H9 (cell line): ENCODE measurements at regions not wholly inside any gene's neighbourhood (a gene's known extent, or its start where the extent isn't known, plus 50 kb on each side); places are given as distances from the start of the nearest gene placed in this dataset.

Experiments used
- DNase-seq: peaks from one replicate; pipeline ENCODE4 v3.0.0-alpha.2; 2017
- H2AFZ ChIP-seq: one replicate; pipeline ENCODE4 v1.6.1; 2013; ENCODE audit warnings: mild to moderate bottlenecking, low read length, control low read depth, moderate library complexity
- H2AK5ac ChIP-seq: 2 replicates; pipeline ENCODE4 v1.6.1; 2013; ENCODE audit warnings: low read length, control low read depth, mixed read lengths; ENCODE audit not compliant: insufficient read length
- H2BK120ac ChIP-seq: one replicate; pipeline ENCODE4 v1.6.1; 2013; ENCODE audit warnings: low read depth, mild to moderate bottlenecking, low read length, control low read depth, inconsistent platforms; ENCODE audit not compliant: poor library complexity, severe bottlenecking
- H2BK12ac ChIP-seq: 2 replicates; pipeline ENCODE4 v1.6.1; 2013; ENCODE audit warnings: low read length, control low read depth, mixed read lengths, low read depth; ENCODE audit not compliant: insufficient read length
- H2BK15ac ChIP-seq: 2 replicates; pipeline ENCODE4 v1.6.1; 2013; ENCODE audit warnings: low read depth, low read length, control low read depth
- H2BK20ac ChIP-seq: one replicate; pipeline ENCODE4 v1.6.1; 2013; ENCODE audit warnings: low read depth, mild to moderate bottlenecking, low read length, control low read depth, inconsistent platforms; ENCODE audit not compliant: poor library complexity, severe bottlenecking
- H2BK5ac ChIP-seq: 2 replicates; pipeline ENCODE4 v1.6.1; 2013; ENCODE audit warnings: low read length, control low read depth, mixed read lengths; ENCODE audit not compliant: insufficient read length
- H3K14ac ChIP-seq: 2 replicates; pipeline ENCODE4 v1.6.1; 2013; ENCODE audit warnings: low read length, control low read depth; ENCODE audit not compliant: insufficient read depth
- H3K18ac ChIP-seq: 2 replicates; pipeline ENCODE4 v1.6.1; 2013; ENCODE audit warnings: low read depth, mild to moderate bottlenecking, mixed read lengths, low read length, control low read depth; ENCODE audit not compliant: insufficient read length
- H3K23ac ChIP-seq: 2 replicates; pipeline ENCODE4 v1.6.1; 2013; ENCODE audit warnings: low read length, control low read depth, mixed read lengths, low read depth; ENCODE audit not compliant: insufficient read length
- H3K23me2 ChIP-seq: 2 replicates; pipeline ENCODE4 v1.6.1; 2013; ENCODE audit warnings: low read depth, mild to moderate bottlenecking, mixed read lengths, low read length, control low read depth; ENCODE audit not compliant: insufficient read length, poor library complexity, severe bottlenecking
- H3K27ac ChIP-seq: 2 replicates; pipeline ENCODE4 v1.5.1; 2013; ENCODE audit warnings: low read length, control low read depth, mixed read lengths, low read depth; ENCODE audit not compliant: insufficient read length
- H3K27me3 ChIP-seq: 2 replicates; pipeline ENCODE4 v1.6.1; 2013; ENCODE audit warnings: low read length, control low read depth, inconsistent platforms; ENCODE audit not compliant: insufficient read depth
- H3K4ac ChIP-seq: 2 replicates; pipeline ENCODE4 v1.6.1; 2013; ENCODE audit warnings: low read depth, mild to moderate bottlenecking, control low read depth, inconsistent platforms, low read length, moderate library complexity
- H3K4me1 ChIP-seq: 2 replicates; pipeline ENCODE4 v1.6.1; 2013; ENCODE audit warnings: low read length, control low read depth, inconsistent platforms; ENCODE audit not compliant: insufficient read depth
- H3K4me2 ChIP-seq: 2 replicates; pipeline ENCODE4 v1.6.1; 2013; ENCODE audit warnings: low read length, control low read depth, mixed read lengths; ENCODE audit not compliant: insufficient read length, insufficient read depth
- H3K56ac ChIP-seq: 2 replicates; pipeline ENCODE4 v1.6.1; 2013; ENCODE audit warnings: low read depth, mild to moderate bottlenecking, mixed read lengths, low read length, control low read depth; ENCODE audit not compliant: insufficient read length
- H3K79me1 ChIP-seq: 2 replicates; pipeline ENCODE4 v1.6.1; 2013; ENCODE audit warnings: low read depth, mild to moderate bottlenecking, moderate library complexity, low read length, control low read depth, inconsistent platforms; ENCODE audit not compliant: insufficient read depth, poor library complexity, severe bottlenecking
- H3K79me2 ChIP-seq: 2 replicates; pipeline ENCODE4 v1.6.1; 2013; ENCODE audit warnings: low read length, control low read depth, inconsistent platforms; ENCODE audit not compliant: insufficient read depth
- H3K9ac ChIP-seq: 2 replicates; pipeline ENCODE4 v1.6.1; 2013; ENCODE audit warnings: low read length, control low read depth, mixed read lengths; ENCODE audit not compliant: insufficient read length; ENCODE audit errors: extremely low read depth
- H3K9me3 ChIP-seq: one replicate; pipeline ENCODE4 v1.6.1; 2013; ENCODE audit warnings: low read depth, low read length, inconsistent platforms; ENCODE audit not compliant: control insufficient read depth
- H3T11ph ChIP-seq: one replicate; pipeline ENCODE4 v1.6.1; 2013; ENCODE audit warnings: mild to moderate bottlenecking, low read length, control low read depth, inconsistent platforms
- H4K20me1 ChIP-seq: one replicate; pipeline ENCODE4 v1.6.1; 2013; ENCODE audit not compliant: control insufficient read depth, insufficient read length, insufficient read depth
- H4K5ac ChIP-seq: 2 replicates; pipeline ENCODE4 v1.6.1; 2013; ENCODE audit warnings: low read depth, mild to moderate bottlenecking, mixed read lengths, low read length, control low read depth; ENCODE audit not compliant: insufficient read length
- H4K8ac ChIP-seq: replicated peaks from 2 replicates; pipeline ENCODE4 v1.6.1; 2013; ENCODE audit warnings: low read length, control low read depth, mixed read lengths, low read depth; ENCODE audit not compliant: insufficient read length
- H4K91ac ChIP-seq: 2 replicates; pipeline ENCODE4 v1.6.1; 2013; ENCODE audit warnings: low read depth, mild to moderate bottlenecking, moderate library complexity, mixed read lengths, low read length, control low read depth; ENCODE audit not compliant: insufficient read length
- H3K27ac Mint-ChIP-seq, 3 experiments: 2 replicates in 2 of 3; 3 replicates in 1 of 3; pipeline ENCODE4 v1.8.0; 2020 to 2021; ENCODE audit warnings: mixed read lengths in 3 of 3, mild to moderate bottlenecking in 1 of 3, moderate library complexity in 1 of 3
- H3K27me3 Mint-ChIP-seq: 2 replicates; pipeline ENCODE4 v1.8.0; 2021; ENCODE audit warnings: low read depth, mild to moderate bottlenecking, moderate library complexity, mixed read lengths
- H3K36me3 Mint-ChIP-seq, 3 experiments: 2 replicates in 2 of 3; 3 replicates in 1 of 3; pipeline ENCODE4 v1.8.0; 2020 to 2021; ENCODE audit warnings: low read depth in 3 of 3, mixed read lengths in 3 of 3; ENCODE audit not compliant: insufficient read depth in 1 of 3
- H3K4me1 Mint-ChIP-seq, 2 experiments: 2 replicates each; pipeline ENCODE4 v1.8.0; 2020; ENCODE audit warnings: mixed read lengths in 2 of 2
- H3K4me3 Mint-ChIP-seq, 2 experiments: 2 replicates in 1 of 2; 3 replicates in 1 of 2; pipeline ENCODE4 v1.8.0; 2020 to 2021; ENCODE audit warnings: mild to moderate bottlenecking in 2 of 2, mixed read lengths in 2 of 2, moderate library complexity in 1 of 2
- H3K9me3 Mint-ChIP-seq, 2 experiments: 2 replicates in 1 of 2; 3 replicates in 1 of 2; pipeline ENCODE4 v1.8.0; 2020; ENCODE audit warnings: mild to moderate bottlenecking in 2 of 2, mixed read lengths in 2 of 2, moderate library complexity in 1 of 2
- WGBS: extraction: QIAGEN DNeasy Blood & Tissue Kit; methylation state at CpG from one replicate; pipeline ENCODE4 v1.1.7; 2013; ENCODE audit warnings: missing lambda C conversion rate, low lambda C conversion rate, mixed read lengths; ENCODE audit not compliant: insufficient read length; ENCODE audit errors: extremely low coverage; 5-methylcytosine and 5-hydroxymethylcytosine counted together
- TF ChIP-seq, protein P1 (sequence below): fragments of 200-600 bp; sonication (generic); conservative IDR thresholded peaks from 3 replicates; pipeline ENCODE4 v1.8.0; 2021; ENCODE audit warnings: antibody characterized with exemption, mild to moderate bottlenecking

- Histone ChIP-seq H2AK5ac (no peak overlapping the region), H3K4me1 (no peaks in the 10 kb centered on the region), H3K23me2 (no peaks in the 10 kb centered on the region), H2AFZ (no peak overlapping the region), H3K14ac (no peak overlapping the region), H3K79me2 (no peaks in the 10 kb centered on the region), H3K9ac (no peak overlapping the region), H2BK5ac (no peak overlapping the region), H3K56ac (no peak overlapping the region), H3K79me1 (no peaks in the 10 kb centered on the region), H2BK120ac (no peak overlapping the region), H3K4me2 (no peak overlapping the region), H3K23ac (no peak overlapping the region), H4K8ac (no peak overlapping the region), H2BK12ac (no peak overlapping the region), H3T11ph (no peak overlapping the region), H3K9me3 (no peaks in the 10 kb centered on the region), H4K20me1 (no peaks in the 10 kb centered on the region), H3K27me3 (no peaks in the 10 kb centered on the region), H3K18ac (no peak overlapping the region), H4K5ac (no peak overlapping the region), H3K4ac (no peak overlapping the region), H3K27ac (no peak overlapping the region), H2BK20ac (no peak overlapping the region), H2BK15ac (no peak overlapping the region), H4K91ac (no peak overlapping the region)
- Mint-ChIP-seq H3K36me3 (peaks cover 0 to 11% (median 2%) of the 10 kb centered on the region in 3 experiments; a peak in 3 of 7 replicates), H3K4me1 (peaks cover 5 to 6% of the 10 kb centered on the region in 2 experiments), H3K27ac (no peak overlapping the region), H3K9me3 (peaks cover 9 to 14% of the 10 kb centered on the region in 2 experiments; a peak in 4 of 5 replicates), H3K4me3 (no peak overlapping the region), H3K27me3 (no peaks in the 10 kb centered on the region)
- no CpG with 5 or more reads among the region's 5 CpGs for WGBS
- TF ChIP-seq, protein P1, sequence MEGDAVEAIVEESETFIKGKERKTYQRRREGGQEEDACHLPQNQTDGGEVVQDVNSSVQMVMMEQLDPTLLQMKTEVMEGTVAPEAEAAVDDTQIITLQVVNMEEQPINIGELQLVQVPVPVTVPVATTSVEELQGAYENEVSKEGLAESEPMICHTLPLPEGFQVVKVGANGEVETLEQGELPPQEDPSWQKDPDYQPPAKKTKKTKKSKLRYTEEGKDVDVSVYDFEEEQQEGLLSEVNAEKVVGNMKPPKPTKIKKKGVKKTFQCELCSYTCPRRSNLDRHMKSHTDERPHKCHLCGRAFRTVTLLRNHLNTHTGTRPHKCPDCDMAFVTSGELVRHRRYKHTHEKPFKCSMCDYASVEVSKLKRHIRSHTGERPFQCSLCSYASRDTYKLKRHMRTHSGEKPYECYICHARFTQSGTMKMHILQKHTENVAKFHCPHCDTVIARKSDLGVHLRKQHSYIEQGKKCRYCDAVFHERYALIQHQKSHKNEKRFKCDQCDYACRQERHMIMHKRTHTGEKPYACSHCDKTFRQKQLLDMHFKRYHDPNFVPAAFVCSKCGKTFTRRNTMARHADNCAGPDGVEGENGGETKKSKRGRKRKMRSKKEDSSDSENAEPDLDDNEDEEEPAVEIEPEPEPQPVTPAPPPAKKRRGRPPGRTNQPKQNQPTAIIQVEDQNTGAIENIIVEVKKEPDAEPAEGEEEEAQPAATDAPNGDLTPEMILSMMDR: no peak
- no peak for DNase-seq
Observed at GRCh38 chr6:156057869-156058268, 602.2 kb upstream of the NOX3 start.
